BJ (cell line): ENCODE measurements at regions not wholly inside any gene's neighbourhood (a gene's known extent, or its start where the extent isn't known, plus 50 kb on each side); places are given as distances from the start of the nearest gene placed in this dataset.

ENCODE experiments used
- CTCF ChIA-PET: fragments of 350-600 bp; formaldehyde crosslinking; extraction: SDS; loops from one replicate; lab custom pipeline; 2021; ENCODE audit warnings: antibody characterized with exemption, inconsistent platforms; lab: Yijun Ruan, JAX
- POLR2A ChIA-PET: fragments of 300-600 bp; sonication (Branson Sonifier 250); formaldehyde crosslinking; extraction: SDS; loops from one replicate; lab custom pipeline; 2021; ENCODE audit warnings: antibody characterized with exemption; lab: Charles Lee
- DNase-seq: peaks from one replicate; pipeline ENCODE4 v3.0.0-alpha.2; 2011; ENCODE audit warnings: low read depth
- H3K27me3 ChIP-seq: 2 replicates; pipeline ENCODE4 v1.6.0; 2011; ENCODE audit warnings: low read length; ENCODE audit not compliant: control insufficient read depth, insufficient read depth
- H3K36me3 ChIP-seq: 2 replicates; pipeline ENCODE4 v1.5.1; 2011; ENCODE audit warnings: low read length; ENCODE audit not compliant: control insufficient read depth, insufficient read depth
- H3K4me3 ChIP-seq: 2 replicates; pipeline ENCODE4 v1.5.1; 2011; ENCODE audit warnings: low read depth, mild to moderate bottlenecking, control low read depth, low read length
- CTCF ChIP-seq: IDR thresholded peaks from 2 replicates; pipeline ENCODE4 v1.5.1; 2011; ENCODE audit warnings: low read depth, mild to moderate bottlenecking, control low read depth, inconsistent platforms, low read length, moderate library complexity; ENCODE audit not compliant: insufficient read depth

GRCh38 chr5:87020099-87020934 lies 247.4 kb upstream of the RASA1 start:
- Histone ChIP-seq H3K27me3 (no peaks in the 10 kb centered on the region), H3K36me3 (no peaks in the 10 kb centered on the region), H3K4me3 (no peak overlapping the region)
- TF ChIP-seq CTCF: no peak
- ChIA-PET POLR2A (no interaction called here), CTCF (no interaction called here)
- no peak for DNase-seq

DNA sequence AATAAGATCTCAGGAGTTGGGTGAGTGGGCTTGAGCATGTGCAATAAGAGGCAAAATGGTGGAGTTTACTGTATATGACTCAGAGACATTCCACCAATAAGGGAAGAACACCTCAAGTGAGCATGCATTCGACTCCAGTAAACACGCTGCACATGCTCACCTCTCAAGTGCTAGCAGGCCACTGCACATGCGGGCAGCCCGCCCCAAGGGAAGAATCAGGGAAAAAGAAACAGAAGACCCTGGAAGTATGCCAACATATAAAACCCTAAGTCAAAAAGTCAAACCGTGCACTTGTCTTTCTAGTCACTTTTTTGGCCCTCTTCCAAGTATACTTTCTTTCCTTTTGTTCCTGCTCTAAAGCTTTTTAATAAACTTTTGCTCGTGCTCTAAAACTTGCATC lies 245.3 kb upstream of the RASA1 start:
- ChIA-PET POLR2A (no interaction called here), CTCF (interaction anchor here (0.8 kb wide), 1 partner anchor 9 kb away, joined by 3 read pairs; no protein-coding TSS in a partner anchor)
- H3K36me3 ChIP-seq: no peaks in the 10 kb centered on the region
- no peak overlapping the region for H3K4me3 ChIP-seq
- no peak for DNase-seq
- no peaks in the 10 kb centered on the region for H3K27me3 ChIP-seq
- no peak for TF ChIP-seq CTCF

DNA sequence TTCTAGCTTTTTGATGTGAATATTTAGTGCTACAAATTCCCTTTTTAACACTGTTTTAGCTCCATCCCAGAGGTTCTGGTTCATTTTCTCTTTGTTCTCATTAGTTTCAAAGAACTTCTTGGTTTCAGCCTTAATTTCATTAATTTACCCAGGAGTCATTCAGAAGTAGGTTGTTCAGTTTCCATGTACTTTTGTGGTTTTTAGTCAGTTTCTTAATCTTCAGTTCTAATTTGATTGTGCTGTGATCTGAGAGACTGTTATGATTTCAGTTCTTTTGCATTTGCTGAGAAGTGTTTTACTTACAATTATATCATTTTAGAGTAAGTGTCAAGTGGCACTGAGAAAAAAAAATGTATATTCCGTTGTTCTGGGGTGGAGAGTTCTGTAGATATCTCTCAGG lies 240.1 kb upstream of the RASA1 start:
- POLR2A ChIA-PET: no interaction called here

GRCh38 chr5:87029951-87030350 lies 237.7 kb upstream of the RASA1 start:
- ChIA-PET CTCF (interaction anchor here (1.2 kb wide), 1 partner anchor 40 kb away, joined by 3 read pairs; no protein-coding TSS in a partner anchor), POLR2A (no interaction called here)
- Histone ChIP-seq H3K36me3 (no peaks in the 10 kb centered on the region), H3K27me3 (no peaks in the 10 kb centered on the region; the same call in 1 of the 2 replicates), H3K4me3 (no peak overlapping the region)
- TF ChIP-seq CTCF: no peak
- DNase-seq: no peak

More for the DNA sequence above, 240.1 kb upstream of the RASA1 start:
- DNase-seq: no peak
- no peaks in the 10 kb centered on the region for H3K36me3 ChIP-seq
- TF ChIP-seq CTCF: no peak
- CTCF ChIA-PET: no interaction called here
- no peaks in the 10 kb centered on the region; the same call in 1 of the 2 replicates for H3K27me3 ChIP-seq
- H3K4me3 ChIP-seq: no peak overlapping the region

DNA sequence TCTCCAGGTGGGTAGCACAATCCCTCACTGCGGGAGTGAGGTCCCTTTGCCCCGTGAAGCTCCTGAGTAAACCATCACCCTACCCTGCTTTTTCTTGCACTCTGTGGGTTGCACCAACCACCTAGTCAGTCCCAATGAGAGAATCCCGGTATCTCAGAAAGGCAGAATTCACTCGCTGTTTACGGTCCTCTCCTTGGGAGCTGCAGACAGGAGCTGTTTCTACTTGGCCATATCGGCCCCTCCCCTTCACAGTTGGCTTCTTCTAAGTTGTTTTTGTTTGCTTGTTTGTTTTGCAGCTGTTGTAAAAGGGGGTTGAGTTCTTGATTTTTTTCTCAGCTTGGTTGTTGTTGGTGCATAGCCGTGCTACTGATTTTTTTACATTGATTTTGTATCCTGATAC lies 237.0 kb upstream of the RASA1 start:
- Histone ChIP-seq H3K27me3 (no peaks in the 10 kb centered on the region; the same call in 1 of the 2 replicates), H3K4me3 (no peak overlapping the region), H3K36me3 (no peaks in the 10 kb centered on the region)
- CTCF ChIA-PET: interaction anchor here (0.6 to 1.2 kb wide), 4 partner anchors 15 to 366 kb away, joined by 3 to 4 read pairs (median 4); no protein-coding TSS in a partner anchor
- no peak for DNase-seq
- POLR2A ChIA-PET: no interaction called here
- TF ChIP-seq CTCF: no peak
